IMR-90 (cell line): ENCODE measurements at regions not wholly inside any gene's neighbourhood (a gene's known extent, or its start where the extent isn't known, plus 50 kb on each side); places are given as distances from the start of the nearest gene placed in this dataset.

Experiments
- CEBPB ChIP-seq: IDR thresholded peaks from 2 replicates; pipeline ENCODE4 v1.6.1; 2012; ENCODE audit warnings: low read depth, low read length, improper control_type of control experiment
- CTCF ChIP-seq: conservative IDR thresholded peaks from 2 replicates; pipeline ENCODE4 v1.5.1; 2012; ENCODE audit warnings: mild to moderate bottlenecking, low read depth, low read length, improper control_type of control experiment
- FOS ChIP-seq: fragments of 150-350 bp; IDR thresholded peaks from 2 replicates; pipeline ENCODE4 v1.6.1; 2016; ENCODE audit warnings: low read depth, low read length
- MAFK ChIP-seq: IDR thresholded peaks from 2 replicates; pipeline ENCODE4 v1.6.1; 2012; ENCODE audit warnings: low read depth, low read length, improper control_type of control experiment
- MXI1 ChIP-seq: IDR thresholded peaks from 2 replicates; pipeline ENCODE4 v1.6.1; 2012; ENCODE audit warnings: low read depth, mild to moderate bottlenecking, low read length, moderate library complexity, borderline replicate concordance
- POLR2A ChIP-seq: IDR thresholded peaks from 2 replicates; pipeline ENCODE4 v1.6.1; 2012; ENCODE audit warnings: mild to moderate bottlenecking, low read depth, low read length
- RAD21 ChIP-seq: IDR thresholded peaks from 2 replicates; pipeline ENCODE4 v1.6.1; 2012; ENCODE audit warnings: low read length, improper control_type of control experiment
- RCOR1 ChIP-seq: IDR thresholded peaks from 2 replicates; pipeline ENCODE4 v1.6.1; 2012; ENCODE audit warnings: mild to moderate bottlenecking, low read length, improper control_type of control experiment; ENCODE audit not compliant: insufficient replicate concordance
- RFX5 ChIP-seq: IDR thresholded peaks from 2 replicates; pipeline ENCODE4 v1.8.0; 2012; ENCODE audit warnings: low read depth, mild to moderate bottlenecking, low read length, moderate library complexity

GRCh38 chr9:1909322-1909721, 105.8 kb upstream of the SMARCA2 start:
- TF ChIP-seq CTCF (no peak), MXI1 (no peak), POLR2A (no peak), MAFK (no peak), RFX5 (no peak), RAD21 (no peak), RCOR1 (no peak), FOS (no peak), CEBPB (no peak)
